HG03558 (cell line): ENCODE measurements at regions not wholly inside any gene's neighbourhood (a gene's known extent, or its start where the extent isn't known, plus 50 kb on each side); places are given as distances from the start of the nearest gene placed in this dataset.
"Not testable (repeated sequence)": the region's sequence is repeated elsewhere in the genome, so short reads cannot be mapped to it uniquely, and the experiment has no call there.

Experiments
- ATAC-seq: cut with Tn5 transposase; IDR thresholded peaks from one replicate; pipeline ENCODE4 v1.9.1; 2021; ENCODE audit warnings: moderate number of reproducible peaks; ENCODE audit not compliant: unreplicated experiment; ENCODE audit errors: extremely low read depth

- no peak for ATAC-seq
Observed at GRCh38 chr22:48297296-48297695, 1530.4 kb downstream of the BRD1 start.

- not testable (repeated sequence) for ATAC-seq
Observed at GRCh38 chr22:48289954-48290353, 1527.5 kb downstream of the TBC1D22A start.

- ATAC-seq: no peak
Observed at GRCh38 chr22:48288376-48288940, 1526.0 kb downstream of the TBC1D22A start.

- no peak for ATAC-seq
Observed at GRCh38 chr22:48287031-48287430, 1524.6 kb downstream of the TBC1D22A start.

GRCh38 chr22:48284671-48285070 lies 1522.2 kb downstream of the TBC1D22A start:
- no peak for ATAC-seq

GRCh38 chr22:48282804-48283203 lies 1520.4 kb downstream of the TBC1D22A start:
- ATAC-seq: no peak

- ATAC-seq: no peak
Observed at GRCh38 chr22:48279461-48279756, 1517.0 kb downstream of the TBC1D22A start.

- ATAC-seq: no peak
Observed at GRCh38 chr22:48278620-48279460, 1516.4 kb downstream of the TBC1D22A start.

GRCh38 chr22:48277868-48278581 lies 1515.6 kb downstream of the TBC1D22A start:
- ATAC-seq: no peak

GRCh38 chr22:48276994-48277867 lies 1514.8 kb downstream of the TBC1D22A start:
- ATAC-seq: no peak

- ATAC-seq: no peak
Observed at GRCh38 chr22:48275412-48275811, 1513.0 kb downstream of the TBC1D22A start.

- ATAC-seq: no peak
Observed at GRCh38 chr22:48270731-48271130, 1508.3 kb downstream of the TBC1D22A start.

- ATAC-seq: no peak
Observed at GRCh38 chr22:48268771-48269552, 1506.5 kb downstream of the TBC1D22A start.

GRCh38 chr22:48268293-48268692 lies 1505.8 kb downstream of the TBC1D22A start:
- no peak for ATAC-seq

GRCh38 chr22:48267681-48268080 lies 1505.2 kb downstream of the TBC1D22A start:
- no peak for ATAC-seq

- no peak for ATAC-seq
Observed at GRCh38 chr22:48265000-48265625, 1502.7 kb downstream of the TBC1D22A start.

- no peak for ATAC-seq
Observed at GRCh38 chr22:48264586-48264985, 1502.1 kb downstream of the TBC1D22A start.

- no peak for ATAC-seq
Observed at GRCh38 chr22:48263791-48264351, 1501.4 kb downstream of the TBC1D22A start.

- ATAC-seq: no peak
Observed at GRCh38 chr22:48263431-48263765, 1500.9 kb downstream of the TBC1D22A start.
